T-helper 2 cell treated with Interferon-gamma antibody and Interleukin-4, amounts not matched to agents 100 ng/mL and 5 ng/mL, for 36 hours (primary cell): ENCODE measurements at regions not wholly inside any gene's neighbourhood (a gene's known extent, or its start where the extent isn't known, plus 50 kb on each side); places are given as distances from the start of the nearest gene placed in this dataset.

ENCODE experiments used
- intact Hi-C: fragments of 100-400 bp; cut with micrococcal nuclease; formaldehyde crosslinking; loops from one replicate; pipeline ENCODE4 v1.15.1; 2023

DNA sequence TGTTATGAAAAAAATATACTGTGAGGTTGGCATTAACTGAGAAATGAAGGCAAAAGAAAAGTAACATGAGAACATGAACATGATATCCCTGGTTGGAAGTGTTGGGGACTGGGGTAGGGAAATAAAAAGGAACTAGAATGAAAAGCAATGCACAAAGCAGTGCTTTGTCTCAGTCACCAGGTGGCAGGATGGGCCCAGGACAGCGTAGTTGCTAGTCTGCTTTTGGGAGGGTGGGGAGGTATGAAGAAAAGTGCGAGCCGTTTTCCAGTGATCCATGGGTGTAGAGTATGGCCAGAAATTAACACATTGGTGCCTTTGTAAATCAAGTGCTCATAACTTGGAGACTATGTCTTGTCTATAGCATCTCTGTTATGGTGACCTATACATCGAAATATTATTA is 662.5 kb upstream of the SALL1 start:
- intact Hi-C loops, result no loop called here

DNA sequence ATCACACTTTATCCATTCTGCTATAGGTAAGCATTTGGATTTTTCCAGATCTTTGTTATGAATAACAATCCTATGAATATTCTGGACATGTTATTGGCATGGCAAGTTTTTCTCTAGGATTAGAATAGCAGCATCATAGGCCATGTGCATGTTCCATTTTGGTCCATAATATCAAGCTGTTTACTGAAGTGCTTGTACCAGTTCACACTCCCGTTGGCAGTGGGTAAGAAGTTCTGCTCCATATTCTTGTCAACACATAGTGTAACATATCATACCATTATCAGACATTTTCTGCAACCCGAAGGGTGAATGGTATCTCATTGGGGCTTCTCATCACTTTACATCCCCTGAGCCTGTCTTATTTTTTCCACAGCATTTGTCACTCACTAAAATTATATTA is 661.9 kb upstream of the SALL1 start:
- intact Hi-C loops, result no loop called here

DNA sequence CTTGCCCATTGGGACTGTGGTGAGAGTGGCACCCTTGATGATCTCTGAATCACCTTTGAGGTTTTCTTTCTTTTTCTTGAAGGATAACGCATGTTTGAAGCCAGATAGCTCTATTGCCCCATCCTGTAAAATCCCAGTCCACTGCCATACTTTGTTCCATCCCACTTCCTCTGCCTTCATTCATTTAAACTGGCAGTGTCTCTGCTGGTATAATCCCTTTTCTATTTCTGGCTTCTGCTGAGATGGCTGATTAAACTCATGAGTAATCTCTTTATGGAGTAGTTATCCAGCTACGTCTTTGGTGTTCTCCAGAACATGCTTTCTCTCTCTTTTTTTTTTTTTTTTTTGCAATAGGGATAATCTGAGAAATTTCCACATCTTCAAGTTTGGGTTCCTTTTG is 656.5 kb upstream of the SALL1 start:
- intact Hi-C loops, result no loop called here

DNA sequence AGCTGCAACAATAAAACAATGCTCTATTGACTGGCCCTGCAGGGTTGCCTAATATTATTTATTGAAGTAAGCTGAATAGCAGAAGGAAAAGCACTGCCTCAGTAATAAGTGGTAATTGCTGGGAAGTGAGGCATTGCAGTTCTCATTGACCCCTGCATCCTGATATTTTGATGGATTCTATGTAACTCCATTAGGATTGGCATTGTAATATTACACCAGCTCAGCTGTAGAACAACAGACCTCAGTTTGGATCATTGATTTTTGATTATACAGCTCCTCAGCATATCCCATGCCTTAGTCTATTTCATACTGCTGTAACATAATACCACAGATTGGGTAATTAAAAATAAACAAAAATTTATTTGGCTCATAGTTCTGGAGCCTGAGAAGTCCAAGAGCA is 650.6 kb upstream of the SALL1 start:
- intact Hi-C loops, result no loop called here

DNA sequence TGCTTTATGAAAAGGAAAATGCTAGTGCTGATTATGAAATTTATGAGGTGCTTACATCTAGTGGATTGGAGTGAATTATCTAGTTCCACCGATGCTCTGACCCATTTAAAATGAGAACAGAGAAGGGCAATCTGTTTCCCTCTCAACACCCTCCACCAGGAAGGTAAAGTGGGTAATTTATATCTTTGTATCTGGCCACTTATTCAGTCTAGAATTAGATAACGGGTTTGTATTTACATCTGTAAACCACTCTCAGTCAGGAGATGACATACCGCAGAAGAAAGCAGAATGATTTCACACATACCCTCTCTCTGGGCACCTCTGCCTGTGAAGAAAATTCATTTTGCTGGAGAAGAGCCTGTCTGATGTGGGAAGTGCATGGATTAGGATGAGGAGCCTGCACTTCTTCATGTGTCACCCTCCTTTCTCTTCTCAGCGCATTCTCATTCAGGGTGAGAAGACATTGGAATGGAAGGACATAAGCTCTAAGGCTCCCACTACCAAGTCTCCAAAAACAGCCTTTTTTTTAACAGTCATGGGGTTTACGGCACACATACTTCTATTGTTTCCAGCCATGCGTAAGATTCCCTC is 646.7 kb upstream of the SALL1 start:
- intact Hi-C loops, result no loop called here

DNA sequence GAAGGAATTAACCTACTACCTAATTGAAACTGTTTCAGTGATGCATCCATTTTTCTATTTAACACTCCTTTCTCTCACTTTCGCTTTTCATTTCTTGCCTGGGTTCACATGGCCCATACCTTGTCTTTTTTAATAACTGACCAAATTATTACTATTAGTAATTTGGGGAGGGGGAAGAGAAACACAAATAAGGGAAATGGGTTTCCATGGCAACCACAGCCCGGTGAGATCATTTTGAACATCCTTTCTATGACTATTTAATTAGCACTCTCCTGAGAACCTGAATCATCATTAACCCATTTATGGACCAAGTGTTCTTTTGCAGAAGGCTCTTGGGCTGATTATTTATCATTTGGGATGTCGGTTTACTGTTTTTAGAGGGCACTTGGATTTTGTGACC is 628.2 kb upstream of the SALL1 start:
- intact Hi-C loops, result no loop called here

DNA sequence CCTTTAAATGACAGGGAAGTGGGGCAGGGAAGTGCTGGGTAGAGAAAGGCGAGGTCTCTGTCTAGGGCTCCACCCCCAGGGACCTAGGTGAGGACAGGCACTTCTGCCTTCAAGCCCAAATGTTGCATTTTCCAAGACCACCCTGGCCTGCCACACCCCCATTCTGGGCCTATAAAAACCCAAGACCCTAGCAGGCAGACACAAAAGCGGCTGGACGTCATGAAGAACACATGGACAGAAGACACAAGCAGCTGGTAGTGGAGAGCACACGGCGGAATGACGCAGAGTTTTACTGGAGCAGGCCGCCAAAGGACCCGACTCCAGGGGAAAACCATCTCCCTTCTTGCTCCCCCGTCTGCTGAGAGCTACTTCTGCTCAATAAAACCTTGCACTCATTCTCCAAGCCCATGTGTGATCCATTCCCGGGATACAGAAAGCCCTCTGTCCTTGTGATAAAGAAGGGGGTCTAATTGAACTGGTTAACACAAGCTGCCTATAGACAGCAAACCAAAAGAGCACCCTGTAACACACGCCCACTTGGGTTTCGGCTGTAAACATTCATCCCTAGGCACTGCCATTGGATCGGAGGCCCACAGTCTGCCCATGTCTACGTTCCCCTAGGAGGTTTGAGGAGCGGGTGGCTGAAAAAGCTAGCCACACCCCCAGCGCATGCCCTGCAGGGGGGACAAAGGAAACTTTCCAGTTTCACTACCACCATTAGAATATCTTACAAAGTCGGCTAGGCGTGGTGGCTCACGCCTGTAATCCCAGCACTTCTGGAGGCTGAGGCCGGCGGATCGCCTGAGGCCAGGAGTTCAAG is 622.2 kb upstream of the SALL1 start:
- intact Hi-C loops, result no loop called here

DNA sequence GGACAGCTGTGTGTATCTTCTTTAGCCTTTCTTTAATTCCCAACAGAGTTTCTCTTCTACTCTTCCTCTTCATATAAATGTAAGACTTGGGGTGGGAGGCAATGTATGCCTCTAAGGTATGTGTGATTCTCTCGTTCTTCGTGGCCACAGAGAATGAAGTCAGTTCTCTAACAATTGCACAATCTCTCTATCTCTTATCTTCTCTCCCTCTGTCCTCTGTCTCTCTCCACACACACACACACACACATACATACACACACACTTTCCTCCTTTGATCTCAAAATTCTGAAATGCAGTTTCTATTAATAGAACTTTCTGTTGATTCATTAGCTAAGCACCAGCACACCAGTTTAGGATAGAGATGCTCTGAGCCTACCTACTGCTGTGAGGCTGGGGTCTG is 615.7 kb upstream of the SALL1 start:
- intact Hi-C loops, result no loop called here

DNA sequence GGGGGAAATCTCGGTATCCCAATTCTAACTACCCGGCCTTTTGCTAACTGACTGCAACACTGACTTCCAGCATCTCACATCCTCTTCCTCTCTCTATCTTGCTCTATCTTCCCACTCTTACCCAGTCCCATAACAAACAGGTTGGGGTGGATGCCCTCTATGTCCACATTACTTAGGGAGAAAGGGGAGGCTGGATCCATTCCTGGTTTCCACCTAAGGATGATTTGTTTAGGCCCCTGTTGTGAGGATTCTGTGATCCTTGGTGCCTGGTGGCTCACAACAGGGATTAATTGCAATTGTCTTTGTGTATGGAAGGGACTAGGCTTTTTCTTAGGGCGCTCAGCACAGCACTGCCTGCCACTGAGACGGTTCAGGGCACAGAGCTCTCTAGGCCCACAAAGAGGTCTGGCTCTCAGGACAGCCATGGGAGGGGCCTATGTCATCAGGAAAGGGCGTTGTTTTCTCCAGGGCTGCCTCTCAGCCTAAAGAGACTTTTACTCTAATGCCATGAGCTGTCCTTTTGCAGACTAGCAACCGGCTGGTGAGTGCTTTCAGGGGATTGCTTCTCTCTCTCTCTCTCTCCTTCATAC is 612.1 kb upstream of the SALL1 start:
- intact Hi-C loops, result no loop called here

DNA sequence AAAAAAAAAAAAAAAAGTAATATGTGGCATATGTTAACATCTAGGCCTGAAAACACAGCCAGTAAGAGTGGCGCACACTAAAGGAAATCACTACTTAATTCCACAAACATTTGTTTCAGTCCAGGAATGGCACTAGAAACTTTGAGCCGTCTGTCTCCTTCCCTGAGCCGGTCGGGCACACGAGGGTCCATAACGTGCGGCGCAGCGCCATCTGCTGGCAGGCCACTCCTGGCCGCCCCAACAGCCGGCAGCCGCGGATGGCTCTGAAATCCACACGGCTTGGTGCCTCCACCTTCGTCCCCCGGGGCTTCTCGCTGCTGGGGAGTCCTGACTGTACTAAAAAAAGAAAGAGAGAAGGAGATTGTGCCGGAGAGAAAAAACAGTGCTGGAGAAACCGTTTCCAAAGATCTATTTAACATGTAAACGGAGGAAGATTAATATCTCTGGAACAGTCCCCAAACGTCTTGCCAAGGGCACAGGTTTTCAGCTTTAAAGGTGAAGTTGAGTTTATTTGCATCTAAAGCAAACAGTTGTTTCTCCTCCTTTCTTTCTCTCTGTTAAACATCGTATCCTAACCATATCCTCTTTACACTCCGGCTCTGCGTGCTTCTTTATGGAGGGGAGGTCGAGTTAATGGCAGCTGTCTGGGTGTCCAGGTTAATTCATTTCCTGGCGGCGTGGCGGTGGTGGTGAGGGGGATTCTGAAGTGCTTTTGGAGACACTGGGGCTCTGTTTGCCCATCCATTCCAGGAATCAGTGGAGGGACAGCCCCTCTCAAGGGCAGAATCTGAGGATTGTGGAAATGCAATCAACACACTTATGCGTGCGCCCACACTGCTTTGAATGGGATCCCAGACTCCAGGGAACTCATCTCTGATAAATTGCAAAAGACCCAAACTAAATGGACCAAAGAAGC is 611.3 kb upstream of the SALL1 start:
- intact Hi-C loops, result no loop called here

DNA sequence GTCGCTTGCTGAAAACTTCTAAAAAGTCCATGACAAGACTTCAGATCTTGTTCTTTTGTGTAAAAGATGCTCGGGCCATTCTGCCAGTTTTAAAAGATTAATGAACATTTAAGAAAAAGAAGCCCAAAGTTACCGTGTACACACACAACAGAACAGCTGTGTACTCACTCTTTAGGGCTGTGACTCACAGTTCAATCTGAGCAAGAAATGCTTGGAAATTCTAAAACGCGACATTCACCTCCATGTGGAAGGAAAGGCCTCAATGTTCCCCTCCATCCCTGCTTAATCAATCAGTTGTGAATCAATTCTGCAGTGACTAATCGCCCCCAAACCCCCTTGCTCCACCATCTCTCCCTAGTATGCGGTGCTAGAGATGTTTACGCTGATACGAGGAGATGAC is 609.9 kb upstream of the SALL1 start:
- intact Hi-C loops, result no loop called here

DNA sequence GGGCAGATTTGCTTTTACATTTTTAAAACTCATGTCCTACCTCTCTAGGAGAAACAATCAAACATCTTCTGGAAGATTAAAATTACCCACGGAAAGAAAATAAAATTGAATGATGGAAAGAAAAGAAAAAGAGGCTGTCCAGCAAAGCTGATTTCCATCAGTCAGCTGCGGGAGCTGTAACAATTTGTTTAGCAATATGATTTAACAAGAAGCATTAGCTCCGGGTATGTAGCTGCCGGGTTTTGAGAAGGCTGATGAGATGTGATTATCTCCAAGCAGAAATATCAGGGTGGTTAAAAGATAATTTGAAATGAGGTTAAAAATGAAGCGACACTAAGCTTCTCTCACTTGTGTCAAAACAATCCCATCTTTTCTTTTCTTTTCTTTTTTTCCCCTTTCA is 608.9 kb upstream of the SALL1 start:
- intact Hi-C loops, result no loop called here

DNA sequence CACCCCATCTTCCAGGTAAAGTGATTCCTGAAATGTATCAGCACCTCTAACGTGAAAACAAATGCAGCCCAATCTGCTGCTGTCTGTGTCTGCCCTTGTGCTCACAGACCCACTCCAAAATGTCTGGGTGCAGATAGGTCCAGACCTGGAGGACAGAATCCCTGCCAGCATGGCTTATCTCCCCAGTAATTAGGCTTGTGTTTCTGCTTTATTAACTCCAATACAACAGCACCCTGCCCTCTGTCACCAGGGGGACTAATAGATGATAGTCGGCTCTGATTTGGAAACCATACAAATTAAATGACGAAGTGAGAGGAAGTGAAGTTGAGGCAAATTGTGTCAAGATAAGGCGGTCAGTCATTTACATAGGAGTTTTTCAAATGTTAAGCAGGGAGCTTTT is 608.3 kb upstream of the SALL1 start:
- intact Hi-C loops, result no loop called here

DNA sequence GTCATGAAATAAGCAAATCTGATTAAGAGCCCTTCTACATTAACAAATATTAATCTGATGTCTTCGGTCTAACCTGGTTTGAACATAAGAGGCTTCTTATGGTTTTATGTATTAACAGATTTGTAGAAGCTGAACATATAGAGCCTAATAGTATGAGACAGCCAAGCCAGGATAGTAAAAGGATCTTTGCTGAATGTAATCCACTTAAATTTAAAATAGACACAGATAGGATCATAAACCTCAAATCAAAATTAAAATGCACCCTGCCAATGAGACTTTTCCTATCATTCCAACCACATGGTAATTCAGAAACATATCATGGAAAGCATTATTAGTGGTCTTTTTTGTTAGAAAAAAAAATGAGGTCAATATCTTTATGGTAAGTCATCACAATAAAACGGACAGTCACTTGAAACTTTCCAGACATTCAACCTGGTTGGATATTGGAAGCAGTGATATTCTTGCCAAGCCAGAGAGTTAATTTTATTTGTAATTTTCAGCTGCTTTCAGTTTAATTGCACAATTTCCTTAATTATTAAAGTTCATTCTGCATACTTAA is 606.9 kb upstream of the SALL1 start:
- intact Hi-C loops, result no loop called here

DNA sequence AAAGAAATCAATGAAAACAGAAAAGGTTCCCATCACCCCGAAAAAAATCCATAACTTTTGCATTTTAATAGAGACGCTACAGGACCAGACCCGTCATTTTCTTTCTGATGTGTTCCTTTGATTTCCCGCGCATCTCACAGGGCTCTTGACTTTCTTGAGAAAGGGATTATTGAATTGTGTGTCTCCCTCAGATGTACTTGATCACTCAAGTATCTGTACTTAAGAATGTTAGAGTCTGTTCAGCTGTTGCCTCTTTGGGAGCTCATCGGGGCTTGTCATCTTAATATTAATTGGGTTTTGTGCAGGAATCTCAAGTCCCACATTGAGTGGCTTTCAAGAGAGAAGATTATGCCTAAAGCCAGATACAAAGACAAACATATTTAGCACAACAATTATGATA is 606.4 kb upstream of the SALL1 start:
- intact Hi-C loops, result no loop called here

DNA sequence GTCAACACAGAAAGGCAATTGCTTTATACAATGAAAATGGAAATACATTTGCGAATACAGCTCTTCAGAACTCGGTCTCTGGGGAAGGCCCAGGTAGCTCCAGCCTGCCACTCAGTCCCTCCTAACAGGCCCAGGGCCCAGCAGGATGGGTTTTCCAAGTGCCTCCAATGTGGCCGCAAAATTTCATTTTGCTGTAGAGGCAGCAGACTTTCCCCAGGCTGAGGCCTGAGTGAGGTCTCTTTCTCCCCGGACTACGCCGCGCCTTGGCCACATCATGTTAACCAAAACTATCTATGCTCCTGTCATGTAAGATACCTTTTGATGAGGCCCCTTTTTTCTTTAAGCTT is 606.0 kb upstream of the SALL1 start:
- intact Hi-C loops, result no loop called here

DNA sequence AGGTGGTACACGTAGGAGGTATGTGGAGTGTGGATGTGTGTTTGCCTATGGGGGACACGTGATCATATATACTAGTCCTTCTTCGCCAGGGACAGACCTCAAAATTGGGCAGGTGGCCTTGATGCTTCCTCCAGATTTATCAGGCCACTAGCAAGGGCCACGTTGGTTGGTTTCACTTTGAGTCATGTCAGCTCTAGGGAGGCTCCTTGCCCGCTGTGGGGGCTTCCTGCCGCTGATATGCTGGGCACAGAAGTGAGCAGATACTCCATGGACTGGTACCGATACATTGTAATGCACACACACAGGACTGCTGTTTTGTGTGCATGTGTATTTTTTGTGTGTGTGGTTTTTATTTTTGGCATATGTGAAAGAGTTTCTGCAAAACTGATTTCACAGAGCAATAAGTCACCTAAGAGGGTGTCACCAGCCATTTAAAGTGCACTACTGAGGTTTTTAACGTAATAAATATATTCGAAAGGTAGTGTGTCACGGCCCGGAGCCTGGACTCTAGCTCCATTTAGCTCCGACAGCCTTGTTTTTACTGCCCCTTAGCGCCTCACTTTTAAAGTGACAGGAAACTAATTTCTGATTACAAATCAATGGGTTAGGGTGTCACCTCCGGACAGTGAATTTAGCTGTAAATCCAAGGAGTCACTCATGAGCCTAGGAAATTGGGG is 605.5 kb upstream of the SALL1 start:
- intact Hi-C loops, result no loop called here

DNA sequence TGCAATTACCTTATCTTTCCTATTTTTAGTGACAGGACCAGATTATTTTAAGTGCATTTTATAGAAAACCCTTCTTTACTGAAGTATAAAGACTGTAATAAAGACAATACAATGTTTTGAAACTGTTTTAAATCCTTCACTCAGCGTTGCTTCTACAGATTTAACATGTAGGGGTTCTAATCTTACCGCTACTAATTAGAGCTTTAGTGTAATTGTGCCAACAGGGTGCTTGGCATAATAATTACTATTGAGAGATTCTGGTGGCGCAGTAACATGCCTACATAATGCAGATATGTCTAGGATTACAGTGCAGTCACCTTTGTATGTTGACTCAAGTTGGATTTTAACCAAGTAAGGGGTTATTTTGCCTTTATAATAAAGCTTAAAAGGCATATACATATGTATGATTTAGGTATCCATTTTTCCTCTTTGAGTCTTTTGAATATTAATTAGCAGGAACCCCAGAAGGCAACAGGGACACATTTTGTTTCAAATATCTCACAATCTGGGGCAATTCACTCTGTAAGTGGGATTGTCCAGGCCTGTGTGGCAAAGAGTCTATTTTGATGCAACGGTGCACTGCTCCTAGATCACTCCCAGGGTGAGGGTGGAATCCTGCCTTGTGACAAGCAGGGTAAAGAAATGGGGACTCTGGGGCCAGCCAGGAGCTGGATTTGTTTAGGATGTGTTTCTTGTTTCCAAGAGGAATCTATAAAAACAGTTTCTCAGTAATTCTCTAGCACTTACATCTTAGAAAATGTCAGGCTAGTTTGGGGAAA is 604.7 kb upstream of the SALL1 start:
- intact Hi-C loops, result no loop called here

DNA sequence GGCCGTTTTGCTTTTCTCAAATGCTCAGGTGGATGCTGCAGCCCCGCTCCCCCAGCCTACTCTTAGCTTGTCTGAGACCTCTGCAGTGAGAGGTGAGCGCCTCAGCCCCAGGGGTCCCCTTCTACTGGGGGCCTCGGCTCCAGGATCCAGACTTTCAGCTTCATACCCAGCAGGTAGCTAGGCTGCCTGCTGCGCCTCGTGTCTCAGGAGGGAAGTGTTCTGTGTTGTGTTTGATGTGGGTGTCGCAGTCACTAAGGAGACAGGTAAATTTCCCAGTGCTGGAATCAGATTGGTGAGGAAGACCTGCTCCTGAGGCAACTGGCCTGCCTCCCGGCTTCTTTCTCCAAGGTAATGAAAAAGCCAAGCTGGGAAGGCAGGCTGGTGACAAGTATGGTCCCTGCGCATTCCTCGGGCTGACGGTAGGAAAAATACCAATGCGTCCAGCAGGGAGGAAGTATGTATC is 604.0 kb upstream of the SALL1 start:
- intact Hi-C loops, result no loop called here

DNA sequence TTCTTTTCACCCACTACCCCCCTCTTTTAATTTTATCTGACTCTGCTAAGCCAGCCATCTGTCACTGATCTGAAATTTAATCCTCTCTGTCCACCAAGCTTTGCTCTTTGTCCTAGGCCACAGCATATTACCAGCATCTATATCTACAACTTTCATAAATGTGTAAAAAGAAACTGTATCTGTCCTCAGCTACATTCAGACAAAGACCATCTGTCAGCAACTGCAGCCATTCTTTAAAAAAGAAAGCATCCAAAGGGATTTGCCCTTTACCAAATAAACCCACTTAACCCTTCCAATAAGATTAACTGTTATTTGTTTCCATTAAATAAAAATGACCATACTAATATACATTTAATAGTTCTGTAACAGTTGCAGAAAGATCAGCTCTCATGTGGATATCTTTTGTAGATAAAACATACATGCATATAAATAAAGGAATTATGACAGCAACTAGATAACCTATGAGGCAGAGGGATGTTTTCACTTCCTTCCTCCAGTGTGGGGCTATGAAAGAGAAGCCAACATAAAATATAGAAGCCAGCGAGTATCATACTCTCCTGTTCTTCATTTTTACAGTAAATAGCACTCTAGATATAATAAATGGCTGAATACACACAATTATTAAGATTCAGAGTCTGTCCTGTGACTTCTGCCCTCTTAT is 602.5 kb upstream of the SALL1 start:
- intact Hi-C loops, result no loop called here
